ENCODE measurements at regions not wholly inside any gene's neighbourhood (a gene's known extent, or its start where the extent isn't known, plus 50 kb on each side); places are given as distances from the start of the nearest gene placed in this dataset.

- TF ChIP-seq HOXA9 (CRISPR knock-in tag; IDR thresholded peaks at IDR 0.05; ENCODE audit: borderline replicate concordance) = no peak
- TF ChIP-seq PCBP1 (IDR thresholded peaks at IDR 0.05; ENCODE audit: borderline replicate concordance, low read depth, low read length) = no peak
- no peak for TF ChIP-seq SUZ12 (IDR thresholded peaks at IDR 0.05; ENCODE audit: low read depth, low read length)
- 0 out of 2 replicates have a peak, but pooled peaks have one; percentile 14 for TF ChIP-seq ZNF598 (CRISPR knock-in tag; IDR thresholded peaks at IDR 0.05; ENCODE audit: borderline replicate concordance)
- peak; percentile 96 for TF ChIP-seq CEBPG (CRISPR knock-in tag; IDR thresholded peaks at IDR 0.05)
- no peak for TF ChIP-seq ZNF3 (CRISPR knock-in tag; IDR thresholded peaks at IDR 0.05)
- TF ChIP-seq NFE2L2 (IDR thresholded peaks at IDR 0.05; ENCODE audit: low read length) = no peak
- TF ChIP-seq DR1 (CRISPR knock-in tag; IDR thresholded peaks at IDR 0.05) = no peak
- TF ChIP-seq YY1 (IDR thresholded peaks at IDR 0.05; ENCODE audit: insufficient read depth, insufficient replicate concordance, low read depth, low read length) = no peak
- no peak for TF ChIP-seq ZKSCAN1 (IDR thresholded peaks at IDR 0.05; ENCODE audit: low read length)
- TF ChIP-seq ESRRA (CRISPR knock-in tag; IDR thresholded peaks at IDR 0.05; ENCODE audit: low read depth) = 0 out of 2 replicates have a peak, but pooled peaks have one; percentile 48
- no peak for TF ChIP-seq ZNF530 (CRISPR knock-in tag; IDR thresholded peaks at IDR 0.05; ENCODE audit: low read depth)
- TF ChIP-seq NFE2L1 (CRISPR knock-in tag; IDR thresholded peaks at IDR 0.05; ENCODE audit: borderline replicate concordance) = no peak; the same call in 1 of the 2 replicates
- TF ChIP-seq, protein P1, sequence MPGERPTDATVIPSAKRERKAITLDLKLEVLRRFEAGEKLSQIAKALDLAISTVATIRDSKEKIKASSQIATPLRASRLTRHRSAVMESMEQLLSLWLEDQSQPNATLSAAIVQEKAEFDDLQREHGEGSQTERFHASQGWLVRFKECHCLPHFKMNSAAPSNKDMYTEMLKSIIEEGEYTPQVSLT (CRISPR knock-in tag; IDR thresholded peaks at IDR 0.05; ENCODE audit: borderline replicate concordance, low read depth) = no peak
- 0 out of 2 replicates have a peak, but pooled peaks have one; percentile 24 for TF ChIP-seq ISL2 (CRISPR knock-in tag; IDR thresholded peaks at IDR 0.05)
- TF ChIP-seq ARHGAP35 (CRISPR knock-in tag; IDR thresholded peaks at IDR 0.05; ENCODE audit: borderline replicate concordance) = no peak
- TF ChIP-seq NFIC (IDR thresholded peaks at IDR 0.05; ENCODE audit: low read length) = no peak; the same call in 1 of the 2 replicates
- TF ChIP-seq KDM6A (CRISPR knock-in tag; IDR thresholded peaks at IDR 0.05; ENCODE audit: low read depth) = no peak
- TF ChIP-seq, protein P2, sequence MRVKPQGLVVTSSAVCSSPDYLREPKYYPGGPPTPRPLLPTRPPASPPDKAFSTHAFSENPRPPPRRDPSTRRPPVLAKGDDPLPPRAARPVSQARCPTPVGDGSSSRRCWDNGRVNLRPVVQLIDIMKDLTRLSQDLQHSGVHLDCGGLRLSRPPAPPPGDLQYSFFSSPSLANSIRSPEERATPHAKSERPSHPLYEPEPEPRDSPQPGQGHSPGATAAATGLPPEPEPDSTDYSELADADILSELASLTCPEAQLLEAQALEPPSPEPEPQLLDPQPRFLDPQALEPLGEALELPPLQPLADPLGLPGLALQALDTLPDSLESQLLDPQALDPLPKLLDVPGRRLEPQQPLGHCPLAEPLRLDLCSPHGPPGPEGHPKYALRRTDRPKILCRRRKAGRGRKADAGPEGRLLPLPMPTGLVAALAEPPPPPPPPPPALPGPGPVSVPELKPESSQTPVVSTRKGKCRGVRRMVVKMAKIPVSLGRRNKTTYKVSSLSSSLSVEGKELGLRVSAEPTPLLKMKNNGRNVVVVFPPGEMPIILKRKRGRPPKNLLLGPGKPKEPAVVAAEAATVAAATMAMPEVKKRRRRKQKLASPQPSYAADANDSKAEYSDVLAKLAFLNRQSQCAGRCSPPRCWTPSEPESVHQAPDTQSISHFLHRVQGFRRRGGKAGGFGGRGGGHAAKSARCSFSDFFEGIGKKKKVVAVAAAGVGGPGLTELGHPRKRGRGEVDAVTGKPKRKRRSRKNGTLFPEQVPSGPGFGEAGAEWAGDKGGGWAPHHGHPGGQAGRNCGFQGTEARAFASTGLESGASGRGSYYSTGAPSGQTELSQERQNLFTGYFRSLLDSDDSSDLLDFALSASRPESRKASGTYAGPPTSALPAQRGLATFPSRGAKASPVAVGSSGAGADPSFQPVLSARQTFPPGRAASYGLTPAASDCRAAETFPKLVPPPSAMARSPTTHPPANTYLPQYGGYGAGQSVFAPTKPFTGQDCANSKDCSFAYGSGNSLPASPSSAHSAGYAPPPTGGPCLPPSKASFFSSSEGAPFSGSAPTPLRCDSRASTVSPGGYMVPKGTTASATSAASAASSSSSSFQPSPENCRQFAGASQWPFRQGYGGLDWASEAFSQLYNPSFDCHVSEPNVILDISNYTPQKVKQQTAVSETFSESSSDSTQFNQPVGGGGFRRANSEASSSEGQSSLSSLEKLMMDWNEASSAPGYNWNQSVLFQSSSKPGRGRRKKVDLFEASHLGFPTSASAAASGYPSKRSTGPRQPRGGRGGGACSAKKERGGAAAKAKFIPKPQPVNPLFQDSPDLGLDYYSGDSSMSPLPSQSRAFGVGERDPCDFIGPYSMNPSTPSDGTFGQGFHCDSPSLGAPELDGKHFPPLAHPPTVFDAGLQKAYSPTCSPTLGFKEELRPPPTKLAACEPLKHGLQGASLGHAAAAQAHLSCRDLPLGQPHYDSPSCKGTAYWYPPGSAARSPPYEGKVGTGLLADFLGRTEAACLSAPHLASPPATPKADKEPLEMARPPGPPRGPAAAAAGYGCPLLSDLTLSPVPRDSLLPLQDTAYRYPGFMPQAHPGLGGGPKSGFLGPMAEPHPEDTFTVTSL (CRISPR knock-in tag; IDR thresholded peaks at IDR 0.05; ENCODE audit: borderline replicate concordance) = no peak
- no peak for TF ChIP-seq GTF2F1 (IDR thresholded peaks at IDR 0.05; ENCODE audit: low read length)
- TF ChIP-seq SMAD9 (CRISPR knock-in tag; IDR thresholded peaks at IDR 0.05) = no peak
- TF ChIP-seq FOXP1 (IDR thresholded peaks at IDR 0.05) = no peak
- no peak for TF ChIP-seq FOXP1 (CRISPR knock-in tag; IDR thresholded peaks at IDR 0.05)
- no peak for TF ChIP-seq CEBPZ (IDR thresholded peaks at IDR 0.05; ENCODE audit: low read length)
- TF ChIP-seq BORCS8-MEF2B (CRISPR knock-in tag; IDR thresholded peaks at IDR 0.05) = no peak
These were observed 105.2 kb downstream of the OR2B2 start (continued) for GRCh38 chr6:27806981-27807440.

Measured in HepG2 (cell line).